ENCODE measurements at regions not wholly inside any gene's neighbourhood (a gene's known extent, or its start where the extent isn't known, plus 50 kb on each side); places are given as distances from the start of the nearest gene placed in this dataset.

DNA sequence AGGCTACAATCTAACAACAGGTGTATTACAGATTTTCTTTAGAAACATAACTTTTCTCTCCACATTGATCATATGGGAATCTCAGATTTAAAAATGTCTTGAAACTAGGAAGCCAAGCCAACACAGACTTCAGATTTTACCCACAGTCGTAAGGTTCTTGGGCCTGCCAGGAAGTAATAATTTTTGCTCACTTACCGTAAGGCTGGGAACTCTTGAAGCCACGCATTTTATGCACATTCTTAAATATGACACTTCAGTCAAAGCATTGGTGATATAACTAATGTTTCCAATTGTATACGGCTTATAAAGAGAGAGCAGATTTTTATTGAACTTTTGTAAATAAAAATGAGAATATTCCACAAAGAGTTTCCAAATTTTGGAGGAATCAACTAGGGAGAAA is 328.9 kb upstream of the TRPC7 start:
- DNase-seq (ENCODE audit: low read depth in 2 of 2), result no peak

DNA sequence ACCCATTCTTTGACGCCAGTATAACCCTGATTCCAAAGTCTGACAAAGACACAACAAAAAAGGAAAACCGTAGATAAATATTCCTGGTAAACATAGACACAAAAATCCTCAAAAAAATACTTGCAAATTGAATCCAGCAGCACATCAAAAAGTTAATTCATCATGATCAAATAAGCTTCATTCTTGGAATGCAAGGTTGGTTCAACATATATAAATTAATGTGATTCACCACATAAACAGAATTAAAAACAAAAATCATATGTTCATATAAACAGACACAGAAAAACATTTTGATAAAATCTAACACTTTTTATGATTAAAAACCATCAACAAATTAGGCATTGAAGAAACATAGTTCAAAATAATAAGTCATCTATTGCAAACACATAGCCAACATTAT is 324.2 kb upstream of the TRPC7 start:
- no peak for DNase-seq (ENCODE audit: low read depth in 2 of 2)

DNA sequence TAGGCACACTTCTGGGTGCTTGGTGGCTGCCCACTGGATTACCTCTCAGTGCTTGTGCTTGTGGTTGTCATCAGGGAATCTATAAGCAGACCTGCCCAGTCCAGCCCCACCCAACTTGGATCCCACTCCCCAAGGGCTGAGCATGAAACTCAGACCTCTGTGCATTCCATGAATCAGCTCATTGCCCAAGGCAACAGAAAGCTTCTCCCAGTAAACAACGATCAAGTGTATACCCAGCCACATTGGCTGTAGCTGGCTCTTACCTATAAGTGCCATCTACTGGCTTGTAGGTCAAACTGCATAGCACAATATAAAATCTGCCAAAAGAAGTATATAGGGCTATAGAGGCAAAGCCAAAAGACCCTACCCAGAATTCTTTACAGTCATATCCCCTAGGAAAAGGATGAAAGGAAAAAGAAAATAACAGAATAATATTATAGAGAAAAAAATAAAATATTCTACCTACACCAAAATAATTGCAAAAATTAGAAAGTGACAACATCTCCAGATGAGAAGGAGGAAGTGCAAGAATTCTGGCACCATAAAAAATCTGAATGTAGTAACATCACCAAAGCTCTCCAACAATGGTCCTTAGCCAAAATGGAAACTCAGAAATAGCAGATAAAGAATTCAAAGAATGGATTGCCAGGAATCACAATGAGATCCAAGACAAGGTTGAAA is 321.0 kb upstream of the TRPC7 start:
- DNase-seq (ENCODE audit: low read depth in 2 of 2), result no peak

DNA sequence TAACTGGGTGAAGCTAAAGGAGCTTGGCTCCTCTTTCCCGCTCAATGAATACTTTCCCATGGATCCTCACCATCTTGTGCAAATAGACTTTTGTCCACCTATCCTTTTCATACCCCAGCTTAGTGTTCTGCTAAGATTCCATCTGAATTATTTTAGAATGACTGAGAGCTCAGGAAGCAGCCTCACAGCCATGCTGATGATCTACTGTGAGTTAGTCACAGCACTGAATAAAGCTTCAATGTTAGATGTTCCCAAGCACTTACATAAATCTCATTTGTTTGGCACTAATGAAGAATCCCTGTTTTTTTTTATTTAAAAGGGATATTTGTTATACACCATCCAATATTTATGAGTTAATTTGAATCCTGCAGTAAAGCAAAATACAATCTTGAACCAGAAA is 317.6 kb upstream of the TRPC7 start:
- no peak for DNase-seq (ENCODE audit: low read depth in 2 of 2)

DNA sequence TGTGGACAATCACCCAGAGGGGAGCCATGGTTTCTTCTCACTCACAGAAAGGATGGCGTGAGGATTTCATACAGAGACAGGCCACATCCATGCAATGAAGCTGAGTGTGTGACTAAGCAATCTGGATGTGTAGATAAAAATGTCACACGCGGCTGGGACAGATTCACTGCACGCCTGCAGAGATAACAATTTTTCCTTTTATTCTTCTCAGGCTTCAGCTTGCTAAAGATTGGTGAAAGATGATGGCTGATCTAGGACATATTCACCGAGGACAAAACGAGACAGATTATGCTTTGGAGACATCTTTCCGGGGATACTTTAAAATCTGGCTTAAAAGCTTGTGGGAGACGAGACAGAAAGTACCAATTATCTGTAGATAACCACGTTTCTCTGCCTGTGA is 313.9 kb upstream of the TRPC7 start:
- DNase-seq (ENCODE audit: low read depth in 2 of 2), result no peak

DNA sequence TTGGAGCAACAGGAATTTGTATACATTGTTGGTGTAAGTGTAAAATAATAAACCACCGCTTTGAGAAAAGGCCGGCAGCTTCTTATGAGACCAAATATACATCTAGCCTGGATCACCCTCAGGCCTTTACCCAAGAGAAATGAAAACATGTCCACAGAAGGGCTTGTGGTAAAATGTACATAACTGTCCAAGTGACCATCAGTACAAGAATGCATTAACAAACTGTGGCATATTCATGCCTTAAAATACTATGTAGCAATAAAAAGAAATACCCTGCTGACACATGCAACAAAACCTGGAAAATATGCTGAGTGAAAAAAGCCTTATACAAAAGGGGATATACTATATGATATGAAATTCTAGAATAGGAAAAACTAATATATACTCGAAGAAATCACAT is 311.9 kb upstream of the TRPC7 start:
- no peak for DNase-seq (ENCODE audit: low read depth in 2 of 2)

GRCh38 chr5:136676685-136677084 is 311.3 kb upstream of the TRPC7 start:
- no peak for DNase-seq (ENCODE audit: low read depth in 2 of 2)

DNA sequence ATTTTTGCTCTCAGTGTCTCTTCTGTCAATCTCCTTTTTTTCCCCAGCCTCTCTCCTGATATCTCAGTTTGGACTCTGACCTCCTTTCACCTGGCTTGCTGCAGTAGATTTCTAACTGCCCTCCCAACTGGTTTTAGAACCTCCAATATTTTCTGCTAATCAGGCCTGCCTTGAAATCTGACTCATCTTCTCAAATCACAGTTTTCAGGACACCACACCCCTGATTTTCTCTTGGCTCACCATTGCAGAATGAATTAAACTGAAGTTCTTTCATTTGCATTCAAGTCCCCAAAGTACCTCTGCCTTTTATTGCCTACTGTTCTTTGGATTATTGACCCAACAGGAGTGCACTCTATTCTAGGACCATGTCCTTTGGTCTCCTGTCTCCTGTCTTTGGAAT is 310.4 kb upstream of the TRPC7 start:
- DNase-seq (ENCODE audit: low read depth in 2 of 2), result no peak

GRCh38 chr5:136674178-136674577 is 308.8 kb upstream of the TRPC7 start:
- no peak for DNase-seq (ENCODE audit: low read depth in 2 of 2)

GRCh38 chr5:136667789-136668188 is 302.4 kb upstream of the TRPC7 start:
- DNase-seq (ENCODE audit: low read depth in 2 of 2), result no peak

GRCh38 chr5:136666970-136667620 is 301.8 kb upstream of the TRPC7 start:
- no peak for DNase-seq (ENCODE audit: low read depth in 2 of 2)

DNA sequence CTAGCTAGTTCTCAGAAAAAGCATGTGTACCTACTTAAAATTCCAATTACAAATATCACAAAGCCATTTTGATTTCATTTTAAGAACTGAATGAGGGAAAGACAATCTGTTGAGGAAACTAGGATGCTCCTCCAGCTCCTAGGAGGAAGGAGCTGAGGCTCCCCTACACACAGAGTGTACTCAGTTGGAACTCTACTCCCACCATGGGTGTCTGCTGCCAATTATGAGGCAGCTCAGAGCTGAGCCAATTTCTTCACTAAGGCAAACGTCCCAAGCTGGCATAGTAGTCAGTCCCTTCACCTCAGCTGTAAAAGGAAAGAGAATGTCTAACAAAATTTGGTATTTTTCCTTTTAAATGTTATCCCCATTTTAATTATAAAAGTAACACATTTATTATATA is 300.0 kb upstream of the TRPC7 start:
- no peak for DNase-seq (ENCODE audit: low read depth in 2 of 2)

- no peak for DNase-seq (ENCODE audit: low read depth in 2 of 2)
Measured at GRCh38 chr5:136661026-136661425, 295.7 kb upstream of the TRPC7 start.

DNA sequence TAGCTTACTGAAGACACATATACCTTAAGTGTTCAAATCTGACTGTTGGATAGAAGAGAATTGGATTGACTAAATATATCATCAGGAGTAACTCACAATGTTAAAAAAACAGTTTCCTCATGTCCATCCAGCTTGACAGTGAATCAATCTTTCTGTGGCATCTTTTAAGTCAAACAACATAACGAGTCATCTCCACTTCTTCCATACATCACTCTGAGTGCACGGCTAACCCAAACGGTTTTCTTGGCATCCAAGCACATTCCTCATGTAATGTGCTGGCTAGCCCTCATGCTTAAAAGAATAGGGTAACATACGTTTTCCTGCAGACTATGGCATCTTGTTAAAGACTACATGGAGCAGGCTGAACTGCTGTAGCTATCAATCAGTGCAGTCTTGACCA is 291.5 kb upstream of the TRPC7 start:
- peak; percentile 10 to 20 for DNase-seq (ENCODE audit: low read depth in 2 of 2)

DNA sequence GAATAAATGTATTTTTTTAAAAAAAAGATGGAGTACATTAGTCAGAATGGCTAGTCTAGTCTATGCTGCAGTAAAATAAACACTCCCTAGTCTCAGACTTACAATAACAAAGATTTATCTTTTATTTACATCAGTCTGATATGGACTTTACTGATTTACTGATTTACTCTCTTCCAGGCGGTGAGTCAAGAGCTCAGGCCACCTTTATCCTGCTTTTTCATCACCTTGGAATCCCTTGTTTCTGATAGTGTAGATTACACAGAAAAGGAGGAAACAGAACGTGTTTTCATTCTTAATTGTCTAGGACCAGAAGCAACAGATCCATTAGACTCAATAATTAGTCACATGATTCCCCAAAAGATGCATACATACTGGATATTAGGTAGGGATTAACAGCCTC is 290.1 kb upstream of the TRPC7 start:
- DNase-seq (ENCODE audit: low read depth in 2 of 2), result no peak

DNA sequence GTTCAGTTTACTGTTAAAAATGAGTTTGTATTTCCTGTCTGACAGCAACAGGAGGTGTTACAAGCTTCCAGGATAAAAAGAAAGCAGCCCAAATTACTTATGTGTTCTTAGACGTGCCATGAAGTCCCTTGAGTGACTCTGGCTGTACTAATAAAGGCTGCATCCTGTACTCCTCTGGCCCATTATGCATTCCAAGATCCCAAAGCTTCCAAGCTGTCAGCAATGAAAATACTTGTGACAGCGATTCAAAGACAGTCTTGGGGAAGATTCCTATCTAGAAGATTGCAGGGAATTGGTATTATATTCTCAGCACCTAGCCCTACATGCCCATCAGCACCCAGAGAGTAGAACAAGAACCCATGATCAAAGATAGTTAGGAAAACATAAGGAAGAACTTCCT is 281.6 kb upstream of the TRPC7 start:
- no peak for DNase-seq (ENCODE audit: low read depth in 2 of 2)

DNA sequence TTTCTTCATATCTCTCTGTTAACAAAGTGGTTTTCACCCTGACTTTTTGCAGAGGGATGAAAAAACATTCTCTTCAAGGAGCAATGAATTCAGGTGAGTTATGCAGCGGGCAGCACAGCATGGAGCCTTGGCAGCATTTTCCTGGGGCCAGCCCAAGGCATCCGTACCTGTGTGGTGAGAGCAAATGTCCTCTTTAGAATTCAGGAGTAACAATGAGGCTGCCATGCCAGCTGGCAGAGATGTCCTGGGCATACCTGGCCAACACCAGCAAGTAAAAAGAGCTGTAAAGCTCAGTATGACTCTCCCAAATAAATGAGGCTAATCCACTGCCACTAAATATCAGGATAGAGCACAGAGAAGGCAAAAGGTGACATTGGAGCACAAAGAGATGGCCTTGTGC is 277.6 kb upstream of the TRPC7 start:
- DNase-seq (ENCODE audit: low read depth in 2 of 2), result no peak

GRCh38 chr5:136639616-136640015 is 274.3 kb upstream of the TRPC7 start:
- no peak for DNase-seq (ENCODE audit: low read depth in 2 of 2)

DNA sequence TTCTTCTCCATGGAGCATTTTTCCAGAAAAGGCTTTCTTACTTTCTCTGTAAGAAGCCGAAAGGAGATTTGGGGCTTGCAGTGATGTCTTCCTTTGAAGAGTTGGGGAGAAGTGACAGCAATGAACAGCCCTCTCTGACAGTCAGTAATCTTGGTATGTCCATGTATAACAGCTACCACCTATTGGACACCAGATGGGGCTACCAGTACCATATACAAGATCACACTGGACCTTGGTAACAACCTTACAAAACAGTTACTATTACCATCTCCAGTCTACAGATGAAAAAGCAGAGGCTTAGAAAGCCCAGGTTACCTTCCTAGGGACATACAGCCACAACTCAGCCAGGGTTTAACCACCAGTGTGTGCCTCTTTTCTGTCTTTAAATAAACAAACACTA is 272.7 kb upstream of the TRPC7 start:
- DNase-seq (ENCODE audit: low read depth in 2 of 2), result no peak

GRCh38 chr5:136636001-136636400 is 270.7 kb upstream of the TRPC7 start:
- no peak for DNase-seq (ENCODE audit: low read depth in 2 of 2)

- no peak for DNase-seq (ENCODE audit: low read depth in 2 of 2)
Measured at GRCh38 chr5:136631186-136631585, 265.8 kb upstream of the TRPC7 start.

GRCh38 chr5:136629125-136629792 is 263.9 kb upstream of the TRPC7 start:
- no peak for DNase-seq (ENCODE audit: low read depth in 2 of 2)

DNA sequence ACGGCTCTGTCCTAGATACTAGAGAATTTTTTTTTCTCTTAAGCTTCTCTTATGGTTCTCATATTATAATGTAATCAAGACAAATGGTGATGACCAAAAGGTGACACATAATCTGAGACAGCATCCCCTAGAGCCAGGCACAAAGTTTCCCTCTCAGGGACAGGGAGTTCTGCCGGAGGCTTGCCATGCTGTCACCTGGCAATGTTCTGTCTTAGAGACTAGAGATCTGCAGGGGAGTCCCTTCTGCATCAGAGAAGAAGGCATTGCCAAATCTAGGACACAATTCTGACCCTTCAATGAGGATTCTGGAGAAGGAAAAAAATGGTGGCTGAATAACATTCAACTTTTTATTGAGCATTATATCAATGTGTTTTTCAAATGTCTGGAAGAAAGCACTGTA is 261.2 kb upstream of the TRPC7 start:
- DNase-seq (ENCODE audit: low read depth in 2 of 2), result no peak

All from fibroblast of skin of left biceps (primary cell).